GM12878 (cell line): ENCODE measurements at regions not wholly inside any gene's neighbourhood (a gene's known extent, or its start where the extent isn't known, plus 50 kb on each side); places are given as distances from the start of the nearest gene placed in this dataset.

ENCODE experiments used
- ATAC-seq: fragments of 200-7000 bp; cut with Tn5 transposase; 3 replicates; pipeline ENCODE4 v1.9.1; 2020; ENCODE audit warnings: mild to moderate bottlenecking, moderate library complexity
- BruUV-seq: library from RNA; stranded (reverse); fragments of 400-500 nt; replicated peaks from 2 replicates; lab custom pipeline; 2021; lab: Mats Ljungman, UMichigan
- CTCF ChIA-PET: fragments of 300-600 bp; sonication (Branson Sonifier 250); formaldehyde crosslinking; extraction: SDS; loops from one replicate; lab custom pipeline; 2021; ENCODE audit warnings: inconsistent platforms; lab: Yijun Ruan, JAX
- POLR2A ChIA-PET: fragments of 350-600 bp; formaldehyde crosslinking; extraction: SDS; loops from one replicate; lab custom pipeline; 2021; ENCODE audit warnings: inconsistent platforms; lab: Charles Lee
- RAD21 ChIA-PET: fragments of 300-600 bp; sonication (Branson Sonifier 250); formaldehyde crosslinking; loops from one replicate; lab custom pipeline; 2023; ENCODE audit warnings: antibody characterized with exemption; ENCODE audit not compliant: unreplicated experiment; lab: Charles Lee
- SMC1A ChIA-PET: fragments of 300-600 bp; sonication (Branson Sonifier 250); formaldehyde crosslinking; loops from one replicate; lab custom pipeline; 2023; ENCODE audit not compliant: unreplicated experiment, uncharacterized antibody; lab: Charles Lee
- DNase-seq: peaks from one replicate; pipeline ENCODE4 v3.0.0-alpha.2; 2011; ENCODE audit warnings: low read depth, low spot score
- FAIRE-seq: peaks from 3 replicates; lab custom pipeline; 2011; peaks lifted over from hg19 to GRCh38; lab: Jason Lieb, UNC
- H2AFZ ChIP-seq: 2 replicates; pipeline ENCODE4 v1.6.0; 2011; ENCODE audit warnings: low read depth, low read length, control low read depth; ENCODE audit not compliant: control insufficient read depth
- H3K27ac ChIP-seq: 2 replicates; pipeline ENCODE4 v1.5.1; 2011; ENCODE audit warnings: control low read depth; ENCODE audit not compliant: control insufficient read depth, insufficient read depth
- H3K27me3 ChIP-seq, 2 experiments: replicated peaks in 1 of 2; 2 replicates each; pipeline versions ENCODE4 v1.6.0 to v1.6.1; 2011; ENCODE audit warnings: low read length in 1 of 2; ENCODE audit not compliant: control insufficient read depth in 2 of 2, insufficient read depth in 2 of 2
- H3K36me3 ChIP-seq, 2 experiments: 2 replicates each; pipeline ENCODE4 v1.5.1; 2011; ENCODE audit warnings: low read length in 1 of 2; ENCODE audit not compliant: control insufficient read depth in 2 of 2, insufficient read depth in 2 of 2
- H3K4me1 ChIP-seq: 2 replicates; pipeline ENCODE4 v1.6.1; 2011; ENCODE audit warnings: mild to moderate bottlenecking, low read length, moderate library complexity, mixed read lengths; ENCODE audit not compliant: control insufficient read depth, insufficient read depth
- H3K4me2 ChIP-seq: 2 replicates; pipeline ENCODE4 v1.6.0; 2011; ENCODE audit warnings: control low read depth; ENCODE audit not compliant: control insufficient read depth, insufficient read depth
- H3K4me3 ChIP-seq: fragments of 200-600 bp; sonication (generic); 2 replicates; pipeline ENCODE4 v1.5.1; 2016
- H3K79me2 ChIP-seq: 2 replicates; pipeline ENCODE4 v1.6.0; 2011; ENCODE audit warnings: low read length; ENCODE audit not compliant: control insufficient read depth, insufficient read depth
- H3K9ac ChIP-seq: 2 replicates; pipeline ENCODE4 v1.8.0; 2011; ENCODE audit warnings: low read length, control low read depth, mixed read lengths; ENCODE audit not compliant: control insufficient read depth, insufficient read depth
- H3K9me3 ChIP-seq: replicated peaks from 3 replicates; pipeline ENCODE4 v1.5.1; 2011; ENCODE audit warnings: mild to moderate bottlenecking, low read length; ENCODE audit not compliant: control insufficient read depth, insufficient read depth
- H4K20me1 ChIP-seq: 2 replicates; pipeline ENCODE4 v1.6.0; 2011; ENCODE audit not compliant: control insufficient read depth, insufficient read depth
- BRCA1 ChIP-seq: IDR thresholded peaks from 2 replicates; pipeline ENCODE4 v1.6.1; 2011; ENCODE audit warnings: low read depth, low read length, improper control_type of control experiment
- HCFC1 ChIP-seq: fragments of 150-350 bp; IDR thresholded peaks from 2 replicates; pipeline ENCODE4 v1.6.1; 2014; ENCODE audit warnings: low read length
- HDAC6 ChIP-seq: fragments of 200-600 bp; sonication (generic); IDR thresholded peaks from one replicate; pipeline ENCODE4 v1.8.0; 2017; ENCODE audit warnings: antibody characterized with exemption; ENCODE audit not compliant: unreplicated experiment
- HDGF ChIP-seq: fragments of 450-650 bp; IDR thresholded peaks from 2 replicates; pipeline ENCODE4 v1.6.1; 2016; ENCODE audit warnings: antibody characterized with exemption
- IRF4 ChIP-seq: IDR thresholded peaks from 2 replicates; pipeline ENCODE4 v1.6.1; 2011; ENCODE audit warnings: low read depth, low read length
- KDM1A ChIP-seq: fragments of 200-600 bp; sonication (generic); IDR thresholded peaks from 2 replicates; pipeline ENCODE4 v1.6.1; 2016; ENCODE audit warnings: borderline replicate concordance
- MEF2A ChIP-seq: IDR thresholded peaks from 2 replicates; pipeline ENCODE4 v1.6.1; 2011; ENCODE audit warnings: low read depth, mild to moderate bottlenecking, low read length, moderate library complexity; ENCODE audit not compliant: insufficient read depth
- POLR2AphosphoS5 ChIP-seq: IDR thresholded peaks from 2 replicates; pipeline ENCODE4 v1.6.1; 2011; ENCODE audit warnings: mild to moderate bottlenecking, low read length, inconsistent platforms
- RELA ChIP-seq: fragments of 450-650 bp; IDR thresholded peaks from 2 replicates; pipeline ENCODE4 v1.8.0; 2014; ENCODE audit warnings: borderline replicate concordance; ENCODE audit not compliant: partially characterized antibody
- ZNF24 ChIP-seq: fragments of 450-650 bp; IDR thresholded peaks from 2 replicates; pipeline ENCODE4 v1.6.1; 2017; ENCODE audit warnings: antibody characterized with exemption, mild to moderate bottlenecking
- WGBS: methylation state at CpG from one replicate; pipeline ENCODE4 v1.1.6; 2016; ENCODE audit warnings: low lambda C conversion rate; ENCODE audit not compliant: insufficient replicate concordance, insufficient coverage; ENCODE audit errors: missing lambda C conversion rate; 5-methylcytosine and 5-hydroxymethylcytosine counted together
- in situ Hi-C: fragments of 300-500 bp; cut with MboI; formaldehyde crosslinking; loops from 9 replicates; pipeline ENCODE4 v1.14.3; 2018; ENCODE audit warnings: mixed read lengths
- intact Hi-C: fragments of 100-400 bp; cut with micrococcal nuclease; formaldehyde crosslinking; loops from one replicate; pipeline ENCODE4 v1.14.2; 2022; ENCODE audit not compliant: unreplicated experiment
- TF ChIP-seq, protein P1 (sequence below): IDR thresholded peaks from 2 replicates; pipeline ENCODE4 v1.6.1; 2012; ENCODE audit warnings: low read depth, low read length, improper control_type of control experiment
- TF ChIP-seq, protein P2 (sequence below): fragments of 450-650 bp; IDR thresholded peaks from 2 replicates; pipeline ENCODE4 v1.6.1; 2017; ENCODE audit warnings: mild to moderate bottlenecking
- TF ChIP-seq, protein P3 (sequence below): fragments of 450-650 bp; conservative IDR thresholded peaks from 2 replicates; pipeline ENCODE4 v1.6.1; 2017; ENCODE audit warnings: mild to moderate bottlenecking, moderate library complexity

DNA sequence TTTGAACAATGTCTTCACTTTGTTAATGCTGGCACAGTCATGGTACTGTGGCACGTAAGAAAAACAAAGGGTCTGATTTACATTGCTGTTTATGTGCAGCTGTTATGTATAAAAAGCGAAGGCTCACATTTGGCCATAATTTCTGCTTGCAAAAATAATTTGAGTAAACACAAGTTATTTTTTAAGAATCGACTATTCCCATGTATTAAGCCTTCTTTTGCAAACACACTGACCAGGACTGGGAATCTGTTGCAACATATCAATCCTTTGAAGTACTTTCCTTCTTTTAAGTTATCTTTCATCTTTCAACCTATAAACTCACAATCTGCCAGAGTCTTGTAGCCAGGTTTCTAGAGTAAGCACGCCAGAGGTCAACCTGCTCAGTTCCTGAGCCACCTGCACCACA is 145.4 kb upstream of the BMP4 start:
- no peak for FAIRE-seq
- 1% methylated on average over 4 of the region's 4 CpGs for WGBS
- Histone ChIP-seq H3K4me1 (no peaks in the 10 kb centered on the region), H3K4me2 (no peak overlapping the region), H3K79me2 (no peaks in the 10 kb centered on the region), H4K20me1 (no peaks in the 10 kb centered on the region), H2AFZ (no peak overlapping the region), H3K9me3 (no peaks in the 10 kb centered on the region), H3K27me3 (no peaks in the 10 kb centered on the region), H3K36me3 (no peaks in the 10 kb centered on the region), H3K9ac (no peak overlapping the region), H3K27ac (no peak overlapping the region), H3K4me3 (no peak overlapping the region)
- ChIA-PET CTCF (no interaction called here), SMC1A (no interaction called here), RAD21 (no interaction called here), POLR2A (no interaction called here)
- intact Hi-C loops (no loop called here), in situ Hi-C loops (no loop called here)
- no peak for TF ChIP-seq POLR2AphosphoS5
- TF ChIP-seq HDAC6, result no peak
- no peak for DNase-seq
- ATAC-seq, result no peak
- no TSS peak for BruUV-seq

DNA sequence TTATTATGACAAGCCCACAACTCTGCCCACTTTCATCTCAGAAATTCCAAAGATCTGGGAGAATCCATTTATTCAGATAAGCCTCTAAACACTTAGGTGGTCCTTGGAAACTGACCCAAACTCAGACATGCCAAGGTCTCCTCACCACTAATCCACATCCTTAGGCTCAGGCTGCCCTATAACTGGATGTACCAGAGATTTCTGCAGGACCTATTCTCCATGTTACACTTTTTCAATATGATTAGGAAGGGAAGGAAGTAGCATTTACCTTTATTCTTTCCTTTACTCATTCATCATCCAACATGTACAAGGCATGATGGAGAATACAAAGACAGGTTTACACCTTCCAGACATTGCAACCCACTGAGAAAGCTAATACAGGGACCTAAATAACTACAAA is 145.9 kb upstream of the BMP4 start:
- in situ Hi-C loops (no loop called here), intact Hi-C loops (no loop called here)
- no peaks in the 10 kb centered on the region for H3K4me1 ChIP-seq
- no peak overlapping the region for H3K9ac ChIP-seq
- ChIA-PET CTCF (no interaction called here), POLR2A (no interaction called here), SMC1A (no interaction called here), RAD21 (no interaction called here)
- no peak overlapping the region for H3K4me2 ChIP-seq
- H3K79me2 ChIP-seq, result no peaks in the 10 kb centered on the region
- no peaks in the 10 kb centered on the region for H3K27me3 ChIP-seq
- TF ChIP-seq, protein P1, sequence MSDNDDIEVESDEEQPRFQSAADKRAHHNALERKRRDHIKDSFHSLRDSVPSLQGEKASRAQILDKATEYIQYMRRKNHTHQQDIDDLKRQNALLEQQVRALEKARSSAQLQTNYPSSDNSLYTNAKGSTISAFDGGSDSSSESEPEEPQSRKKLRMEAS, result no peak
- TF ChIP-seq BRCA1 (no peak), HCFC1 (no peak), MEF2A (no peak), KDM1A (no peak), IRF4 (no peak), ZNF24 (no peak), HDGF (no peak), RELA (no peak)
- TF ChIP-seq, protein P2, sequence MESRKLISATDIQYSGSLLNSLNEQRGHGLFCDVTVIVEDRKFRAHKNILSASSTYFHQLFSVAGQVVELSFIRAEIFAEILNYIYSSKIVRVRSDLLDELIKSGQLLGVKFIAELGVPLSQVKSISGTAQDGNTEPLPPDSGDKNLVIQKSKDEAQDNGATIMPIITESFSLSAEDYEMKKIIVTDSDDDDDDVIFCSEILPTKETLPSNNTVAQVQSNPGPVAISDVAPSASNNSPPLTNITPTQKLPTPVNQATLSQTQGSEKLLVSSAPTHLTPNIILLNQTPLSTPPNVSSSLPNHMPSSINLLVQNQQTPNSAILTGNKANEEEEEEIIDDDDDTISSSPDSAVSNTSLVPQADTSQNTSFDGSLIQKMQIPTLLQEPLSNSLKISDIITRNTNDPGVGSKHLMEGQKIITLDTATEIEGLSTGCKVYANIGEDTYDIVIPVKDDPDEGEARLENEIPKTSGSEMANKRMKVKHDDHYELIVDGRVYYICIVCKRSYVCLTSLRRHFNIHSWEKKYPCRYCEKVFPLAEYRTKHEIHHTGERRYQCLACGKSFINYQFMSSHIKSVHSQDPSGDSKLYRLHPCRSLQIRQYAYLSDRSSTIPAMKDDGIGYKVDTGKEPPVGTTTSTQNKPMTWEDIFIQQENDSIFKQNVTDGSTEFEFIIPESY, result no peak
- TF ChIP-seq, protein P3, sequence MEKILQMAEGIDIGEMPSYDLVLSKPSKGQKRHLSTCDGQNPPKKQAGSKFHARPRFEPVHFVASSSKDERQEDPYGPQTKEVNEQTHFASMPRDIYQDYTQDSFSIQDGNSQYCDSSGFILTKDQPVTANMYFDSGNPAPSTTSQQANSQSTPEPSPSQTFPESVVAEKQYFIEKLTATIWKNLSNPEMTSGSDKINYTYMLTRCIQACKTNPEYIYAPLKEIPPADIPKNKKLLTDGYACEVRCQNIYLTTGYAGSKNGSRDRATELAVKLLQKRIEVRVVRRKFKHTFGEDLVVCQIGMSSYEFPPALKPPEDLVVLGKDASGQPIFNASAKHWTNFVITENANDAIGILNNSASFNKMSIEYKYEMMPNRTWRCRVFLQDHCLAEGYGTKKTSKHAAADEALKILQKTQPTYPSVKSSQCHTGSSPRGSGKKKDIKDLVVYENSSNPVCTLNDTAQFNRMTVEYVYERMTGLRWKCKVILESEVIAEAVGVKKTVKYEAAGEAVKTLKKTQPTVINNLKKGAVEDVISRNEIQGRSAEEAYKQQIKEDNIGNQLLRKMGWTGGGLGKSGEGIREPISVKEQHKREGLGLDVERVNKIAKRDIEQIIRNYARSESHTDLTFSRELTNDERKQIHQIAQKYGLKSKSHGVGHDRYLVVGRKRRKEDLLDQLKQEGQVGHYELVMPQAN, result no peak
- ATAC-seq, result no peak
- no peaks in the 10 kb centered on the region for H4K20me1 ChIP-seq
- H3K36me3 ChIP-seq, result no peaks in the 10 kb centered on the region
- FAIRE-seq, result no peak
- H2AFZ ChIP-seq, result no peak overlapping the region
- BruUV-seq, result no TSS peak
- DNase-seq, result no peak
- no peak overlapping the region for H3K27ac ChIP-seq
- H3K4me3 ChIP-seq, result no peak overlapping the region
- no peaks in the 10 kb centered on the region for H3K9me3 ChIP-seq
